NCI-H2227 treated with DMSO at 0.1 percent for 48 hours (cell line): ENCODE measurements at regions not wholly inside any gene's neighbourhood (a gene's known extent, or its start where the extent isn't known, plus 50 kb on each side); places are given as distances from the start of the nearest gene placed in this dataset.

ENCODE experiments used
- DNase-seq: peaks from one replicate; lab custom pipeline; 2025; lab: John Stamatoyannopoulos, UW

- DNase-seq = no peak
Observed at GRCh38 chr10:123494301-123494808, 171.8 kb upstream of the GPR26 start.

- DNase-seq = no peak
Observed at GRCh38 chr10:123496375-123496774, 169.8 kb upstream of the GPR26 start.

DNA sequence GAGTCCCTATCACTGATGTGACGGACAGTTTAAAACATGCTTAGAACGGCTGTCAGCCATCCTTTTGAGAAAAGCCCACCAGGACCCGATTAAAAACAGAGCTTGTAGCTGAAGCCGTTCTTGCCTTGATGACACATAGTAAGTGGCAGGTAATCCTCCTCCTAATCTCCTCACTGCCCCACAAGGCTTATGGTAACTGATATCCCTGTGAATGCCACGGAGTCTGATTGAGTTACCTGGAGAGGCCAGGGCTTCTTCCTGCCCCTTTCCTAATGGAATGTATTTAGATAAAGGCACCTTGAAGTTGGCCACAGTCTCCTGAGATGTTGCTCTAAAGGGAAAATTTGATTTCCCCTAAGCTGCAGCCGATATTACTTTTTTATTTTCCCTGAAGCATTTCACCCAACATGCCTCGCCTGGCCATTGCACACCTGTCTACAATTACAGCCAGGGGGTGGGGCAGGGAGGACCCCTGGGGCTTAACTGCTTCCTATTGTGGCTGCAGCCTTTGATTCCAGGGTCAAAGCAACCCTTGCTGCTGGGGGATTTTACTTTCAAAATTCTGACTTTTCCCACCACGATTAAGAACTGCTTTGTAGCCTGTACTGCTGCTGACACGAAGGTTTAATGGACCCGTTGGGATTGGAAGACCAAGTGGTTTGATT, 169.0 kb upstream of the GPR26 start:
- no peak for DNase-seq

DNA sequence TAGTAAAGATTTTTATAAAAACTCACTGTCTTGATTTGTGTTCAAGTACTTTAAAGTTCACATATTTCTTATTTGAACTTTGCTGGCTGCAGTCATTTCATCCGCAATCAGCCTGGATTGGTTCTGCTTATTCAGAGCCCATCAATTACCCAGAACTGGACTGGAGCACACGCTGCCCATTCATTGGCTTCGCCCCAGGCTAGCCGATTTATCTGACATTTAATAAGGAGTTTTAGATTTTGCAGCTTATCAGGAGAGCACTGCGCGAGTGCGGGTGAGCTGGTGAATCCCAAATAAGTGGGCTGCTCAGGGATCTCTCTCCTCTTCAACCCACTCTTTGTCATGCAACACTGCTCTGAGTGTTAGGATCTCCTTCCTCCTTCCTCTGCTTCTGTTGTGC, 166.0 kb upstream of the GPR26 start:
- DNase-seq = no peak

DNA sequence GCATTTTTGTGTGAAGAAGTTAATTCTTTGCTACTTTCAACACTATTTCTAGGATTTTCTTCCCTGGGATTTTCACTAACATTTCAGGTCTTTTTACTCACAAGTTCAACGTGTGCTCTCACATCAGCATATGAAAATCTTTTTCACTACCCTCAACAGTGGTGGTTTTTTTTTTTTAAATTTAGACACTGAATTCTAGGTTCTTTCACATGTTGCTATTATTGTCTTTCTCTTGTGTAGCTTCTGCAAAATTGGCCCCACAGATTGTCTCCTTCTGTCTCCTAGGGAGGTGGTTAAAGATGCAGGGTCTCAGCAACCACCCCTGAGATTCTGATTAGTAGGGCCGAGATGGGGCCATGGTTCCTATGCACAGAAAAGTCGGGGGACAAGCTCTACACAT, 165.0 kb upstream of the GPR26 start:
- no peak for DNase-seq

DNA sequence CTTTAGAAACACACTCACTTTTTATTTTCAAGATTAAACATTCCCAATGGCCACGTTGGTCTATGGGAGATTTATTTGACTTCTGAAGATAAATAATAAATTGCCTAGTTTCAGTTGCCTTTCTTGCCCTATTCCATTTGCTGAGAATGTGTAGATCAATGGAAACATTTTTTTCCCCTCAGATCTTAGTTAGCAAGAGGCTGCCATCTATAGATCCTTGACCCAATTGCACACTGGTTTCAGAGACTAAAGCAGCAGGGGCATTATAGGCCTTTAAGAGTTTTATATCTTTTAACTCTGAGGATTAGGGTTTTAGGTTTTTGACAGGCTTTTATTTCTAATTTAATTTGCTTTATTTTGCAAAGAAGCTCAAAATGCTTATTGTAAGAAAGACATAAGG, 163.2 kb upstream of the GPR26 start:
- DNase-seq = no peak

- DNase-seq = no peak
Observed at GRCh38 chr10:123506455-123506854, 159.7 kb upstream of the GPR26 start.

DNA sequence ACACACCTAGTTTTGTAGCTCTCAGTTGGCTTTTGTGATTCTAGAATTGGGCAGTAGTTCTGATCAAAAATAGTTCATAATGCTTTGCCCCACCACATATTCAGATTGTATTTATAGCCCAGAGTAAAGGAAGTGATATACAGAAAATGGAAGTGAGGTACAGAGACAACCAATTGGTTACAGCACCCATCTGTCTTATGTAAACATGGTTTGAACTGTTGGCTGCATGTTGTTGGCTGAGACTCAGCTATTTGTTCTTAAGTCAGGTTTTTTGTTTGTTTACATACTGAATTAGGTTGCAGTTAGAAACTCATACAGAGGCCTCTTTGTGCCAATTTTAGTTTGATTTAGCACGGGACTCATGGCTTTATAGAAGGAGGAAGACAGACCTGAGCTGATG, 158.9 kb upstream of the GPR26 start:
- DNase-seq = no peak

GRCh38 chr10:123509338-123509737, 156.8 kb upstream of the GPR26 start:
- no peak for DNase-seq

DNA sequence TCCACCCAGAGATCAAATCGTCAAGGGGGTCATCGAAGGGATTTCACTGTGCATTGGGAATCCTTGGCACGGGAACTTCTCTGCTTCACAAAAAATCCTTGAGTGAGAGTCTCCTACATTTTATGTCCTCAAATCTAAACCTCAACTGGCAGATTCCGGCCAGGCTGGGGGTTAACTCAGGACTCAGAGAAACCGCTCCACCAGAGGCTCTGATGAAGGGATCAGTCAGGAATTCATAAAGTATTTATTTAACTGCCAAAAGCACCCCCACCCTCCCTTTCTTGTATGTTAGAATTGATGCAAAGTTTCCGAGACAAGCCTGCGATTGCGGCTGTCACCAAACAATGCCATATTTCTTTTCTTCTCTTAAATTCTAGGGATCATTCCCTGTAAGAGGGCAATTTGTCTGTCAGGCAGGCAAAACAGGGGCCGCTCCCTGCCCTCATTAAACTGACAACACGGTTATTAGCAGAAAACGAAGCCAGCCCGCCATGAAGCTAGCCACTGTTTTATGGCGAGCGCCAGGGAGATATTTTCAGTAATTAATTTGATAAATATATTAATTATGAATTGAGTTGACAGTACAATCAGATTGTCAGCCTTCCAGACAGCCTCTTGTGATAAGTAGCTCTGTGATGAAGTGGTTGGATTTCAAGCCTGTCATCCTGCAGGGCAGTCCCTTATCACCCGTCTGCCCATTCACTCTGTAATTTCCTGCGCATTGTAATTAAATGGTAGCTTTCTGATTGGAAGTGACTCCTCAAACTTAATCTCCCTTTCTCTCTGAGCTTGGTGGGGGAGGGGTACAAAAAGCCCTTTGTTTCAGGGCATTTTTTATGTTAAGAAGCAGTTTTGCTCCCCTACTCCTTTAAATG, 153.0 kb upstream of the GPR26 start:
- DNase-seq = peak; percentile 51

- no peak for DNase-seq
Observed at GRCh38 chr10:123513870-123514269, 152.3 kb upstream of the GPR26 start.

DNA sequence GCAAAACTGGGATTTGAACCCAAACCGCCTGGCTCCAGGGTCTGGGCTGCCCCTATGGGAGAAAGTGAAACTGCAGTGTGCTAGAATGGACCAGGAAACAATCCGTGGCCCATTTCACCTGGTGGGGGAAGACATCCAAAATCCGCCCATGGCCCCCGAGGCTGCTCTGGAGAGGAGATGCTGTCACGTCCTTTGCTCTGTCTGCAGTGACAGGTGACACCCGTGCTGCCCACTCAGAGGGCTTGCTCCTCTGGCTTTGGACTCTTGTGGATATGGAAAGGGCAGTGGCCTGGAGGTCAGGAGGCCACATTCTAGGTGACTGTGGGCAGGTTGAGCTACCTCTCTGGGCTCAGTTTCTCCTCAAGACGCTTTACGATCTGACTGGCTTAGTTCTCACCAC, 151.2 kb upstream of the GPR26 start:
- no peak for DNase-seq

DNA sequence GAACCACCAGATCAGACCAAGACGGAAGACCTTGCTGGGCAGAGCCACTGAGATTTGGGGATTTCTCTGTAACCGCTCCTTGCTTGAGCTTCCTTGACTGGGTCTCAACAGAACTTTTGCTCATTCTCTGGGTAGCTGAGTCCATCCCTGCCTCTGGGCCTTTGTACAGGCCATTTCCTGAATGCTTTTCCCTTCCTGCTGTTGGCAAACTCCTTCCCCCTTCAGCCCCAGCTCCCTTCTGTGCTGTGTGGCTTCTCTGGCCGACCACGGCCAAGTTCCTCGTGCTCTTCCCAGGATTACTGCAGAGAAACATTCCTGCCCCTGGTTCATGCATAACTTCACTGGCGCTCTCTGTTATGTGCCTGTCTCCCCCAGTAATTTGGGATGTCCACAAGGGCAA, 150.5 kb upstream of the GPR26 start:
- DNase-seq = no peak

- DNase-seq = no peak
Observed at GRCh38 chr10:123516291-123516690, 149.9 kb upstream of the GPR26 start.

DNA sequence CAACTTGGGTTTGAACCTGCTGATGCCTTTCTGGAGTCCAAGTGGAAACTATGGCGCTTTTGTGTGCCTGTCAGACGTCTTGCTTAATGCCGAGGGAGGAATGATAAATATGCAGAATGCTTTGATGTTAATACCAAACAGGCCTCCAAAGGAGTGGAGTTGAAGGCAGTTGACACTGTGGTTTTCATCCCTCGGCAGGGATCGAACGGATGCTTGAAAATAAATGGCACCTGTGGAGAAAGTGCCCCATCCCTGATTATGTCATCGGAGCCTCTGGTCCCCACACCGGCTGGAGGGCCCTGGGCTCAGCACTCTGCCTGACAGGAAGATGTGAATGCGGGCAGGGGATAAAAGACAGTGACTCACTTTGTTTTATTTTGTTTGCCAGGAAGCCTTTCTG, 148.7 kb upstream of the GPR26 start:
- DNase-seq = no peak

- no peak for DNase-seq
Observed at GRCh38 chr10:123517901-123518300, 148.3 kb upstream of the GPR26 start.

GRCh38 chr10:123518765-123519164, 147.4 kb upstream of the GPR26 start:
- DNase-seq = no peak

GRCh38 chr10:123519861-123520260, 146.3 kb upstream of the GPR26 start:
- no peak for DNase-seq

DNA sequence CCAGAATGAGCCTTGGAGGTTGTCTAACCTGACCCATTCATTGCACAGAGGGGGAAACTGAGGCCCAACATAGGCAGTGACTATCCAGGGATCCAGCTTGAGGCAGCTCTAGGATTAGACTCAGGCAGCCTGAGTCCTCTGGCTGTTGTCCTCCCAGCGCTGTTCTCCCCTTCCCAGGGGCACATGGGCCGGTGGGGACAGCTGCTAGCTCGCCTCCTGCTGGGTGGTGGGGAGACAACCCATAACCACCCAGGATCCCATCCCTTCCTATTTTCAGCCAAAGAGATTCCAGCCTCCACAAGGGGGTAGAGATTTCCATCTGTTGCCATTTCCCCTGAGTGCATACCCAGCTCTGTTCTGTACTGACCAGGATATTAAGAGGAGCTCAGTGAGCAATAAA, 145.1 kb upstream of the GPR26 start:
- DNase-seq = no peak

GRCh38 chr10:123521556-123521955, 144.6 kb upstream of the GPR26 start:
- no peak for DNase-seq

DNA sequence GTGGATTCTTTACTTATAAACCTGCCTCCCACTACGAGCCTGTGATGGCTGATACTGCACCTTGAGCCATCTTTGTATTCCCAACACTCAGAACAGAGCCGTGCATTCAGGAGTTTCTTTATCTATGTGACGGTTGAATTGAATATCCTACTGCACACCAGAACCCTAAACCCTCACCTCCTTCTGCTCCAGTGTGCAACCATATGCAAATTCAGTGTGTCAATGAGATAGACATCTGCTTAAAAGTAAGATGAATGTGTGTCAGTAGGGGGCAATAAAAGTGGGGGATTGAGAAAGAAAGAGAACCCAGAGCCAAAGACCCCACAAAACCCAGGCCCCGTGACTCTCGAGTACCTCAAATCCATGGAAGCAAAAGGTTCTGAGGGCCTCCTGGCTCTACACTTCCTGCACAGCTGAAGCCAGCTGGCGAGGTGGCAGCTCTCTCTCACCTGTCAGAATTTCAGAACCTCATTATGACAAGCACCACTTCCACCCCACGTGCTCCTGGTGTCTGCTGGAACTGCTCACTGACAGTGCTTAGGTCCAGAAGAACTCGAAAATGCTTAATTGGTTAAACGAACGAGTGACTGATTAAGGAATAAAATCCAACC, 143.3 kb upstream of the GPR26 start:
- no peak for DNase-seq

DNA sequence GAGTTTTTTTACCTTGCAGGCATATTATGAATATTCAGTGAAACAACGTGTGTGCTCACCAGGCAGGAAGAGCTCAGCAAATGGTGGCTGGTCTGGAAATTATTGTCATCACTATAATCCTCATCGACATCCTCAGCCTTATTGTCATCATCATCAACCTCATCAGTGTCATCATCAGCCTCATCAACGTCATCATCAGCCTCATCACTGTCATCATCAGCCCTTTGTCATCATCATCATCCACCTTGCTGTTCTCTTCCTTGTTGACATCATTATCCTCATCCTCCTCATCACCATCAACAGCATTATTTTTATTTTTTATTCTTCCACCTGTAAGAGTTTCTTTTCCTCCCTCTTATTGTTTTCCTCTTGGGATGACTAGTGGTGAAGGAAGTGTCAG, 142.3 kb upstream of the GPR26 start:
- no peak for DNase-seq
